Activated T-cell treated with anti-CD3 and anti-CD28 coated beads, Interleukin-2, amount 50 U/mL, for 24 hours (primary cell): ENCODE measurements at regions not wholly inside any gene's neighbourhood (a gene's known extent, or its start where the extent isn't known, plus 50 kb on each side); places are given as distances from the start of the nearest gene placed in this dataset.

Source experiments
- DNase-seq: peaks from one replicate; pipeline ENCODE4 v3.0.0-alpha.2; 2020
- H3K27ac Mint-ChIP-seq: 2 replicates; pipeline ENCODE4 v1.8.0; 2020; ENCODE audit warnings: mild to moderate bottlenecking, mixed read lengths
- H3K27me3 Mint-ChIP-seq: 2 replicates; pipeline ENCODE4 v1.8.0; 2020; ENCODE audit warnings: mixed read lengths
- H3K36me3 Mint-ChIP-seq: 2 replicates; pipeline ENCODE4 v1.8.0; 2020; ENCODE audit warnings: low read depth, mixed read lengths
- H3K4me1 Mint-ChIP-seq: 2 replicates; pipeline ENCODE4 v1.8.0; 2020; ENCODE audit warnings: low read depth, mixed read lengths
- H3K4me3 Mint-ChIP-seq: 2 replicates; pipeline ENCODE4 v1.8.0; 2020; ENCODE audit warnings: mild to moderate bottlenecking, moderate library complexity, mixed read lengths
- H3K9me3 Mint-ChIP-seq: 2 replicates; pipeline ENCODE4 v1.8.0; 2020; ENCODE audit warnings: mixed read lengths

DNA sequence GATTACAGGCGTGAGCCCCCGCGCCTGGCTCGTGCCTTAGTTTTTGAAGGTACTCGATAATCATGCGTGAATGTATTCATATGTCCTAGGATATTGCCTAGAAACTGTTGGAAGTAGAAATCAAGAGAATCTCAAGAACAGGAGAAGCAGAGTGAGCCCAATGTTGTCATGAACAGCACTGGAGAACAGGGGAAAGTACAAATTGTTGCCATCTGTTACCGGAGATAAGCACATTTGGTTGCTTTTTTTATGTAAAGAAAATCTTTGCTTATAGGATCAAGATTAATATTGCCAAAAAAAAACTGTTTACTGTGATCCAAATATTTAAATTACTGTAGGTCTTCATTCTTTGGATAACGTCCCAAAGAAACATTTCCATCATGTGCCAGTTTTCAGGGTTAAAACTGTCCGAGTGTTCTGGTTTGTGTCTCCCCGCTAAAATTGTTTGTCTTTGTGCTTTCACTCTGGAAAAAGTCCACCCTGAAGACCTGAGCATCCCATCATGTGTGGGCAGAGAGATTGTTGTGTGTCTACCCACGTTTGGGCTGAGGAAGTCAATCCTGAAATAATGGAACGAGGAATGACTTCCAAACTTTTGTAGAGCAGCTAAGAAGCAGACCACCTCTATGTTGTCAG lies 95.7 kb upstream of the CELF2 start:
- no peaks in the 10 kb centered on the region for H3K9me3 Mint-ChIP-seq
- no peaks in the 10 kb centered on the region for H3K4me1 Mint-ChIP-seq
- no peaks in the 10 kb centered on the region for H3K36me3 Mint-ChIP-seq
- H3K4me3 Mint-ChIP-seq: no peak overlapping the region
- H3K27me3 Mint-ChIP-seq: peaks cover 14% of the 10 kb centered on the region
- no peak overlapping the region for H3K27ac Mint-ChIP-seq
- no peak for DNase-seq

DNA sequence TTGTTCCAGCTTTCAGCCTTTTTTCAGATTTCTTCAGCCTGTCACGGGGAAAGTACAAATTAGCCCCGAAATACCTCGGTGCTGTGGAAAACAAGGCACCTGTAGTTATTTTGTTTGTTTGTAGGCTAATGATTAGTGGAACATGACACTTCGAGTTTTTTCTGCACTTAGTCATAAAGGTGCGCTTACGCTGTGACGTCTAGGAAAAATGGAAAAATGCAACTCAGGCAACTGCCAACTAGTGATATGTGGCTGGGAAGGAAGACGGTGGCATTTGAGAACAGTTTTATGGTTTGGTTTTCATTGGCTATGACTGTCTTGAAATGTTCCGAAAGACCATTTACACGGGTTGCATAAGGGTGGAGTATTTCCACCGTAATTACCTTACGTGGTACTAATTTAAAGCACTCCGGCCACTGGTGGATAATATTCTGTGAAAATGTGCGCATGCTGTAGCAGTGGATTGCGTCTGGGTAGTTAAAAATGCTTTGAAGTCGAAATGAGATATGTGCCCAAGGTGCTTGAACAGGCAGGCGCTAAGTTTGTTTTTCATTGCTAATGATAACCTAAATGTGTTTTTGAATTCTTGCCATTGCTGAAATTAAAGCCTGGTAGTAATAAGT lies 94.5 kb upstream of the CELF2 start:
- no peaks in the 10 kb centered on the region for H3K36me3 Mint-ChIP-seq
- no peak for DNase-seq
- H3K4me1 Mint-ChIP-seq: no peaks in the 10 kb centered on the region
- no peak overlapping the region for H3K27ac Mint-ChIP-seq
- H3K9me3 Mint-ChIP-seq: no peaks in the 10 kb centered on the region
- no peak overlapping the region for H3K4me3 Mint-ChIP-seq
- H3K27me3 Mint-ChIP-seq: peaks cover 10% of the 10 kb centered on the region

GRCh38 chr10:10925667-10926066 lies 92.0 kb upstream of the CELF2 start:
- no peak overlapping the region for H3K4me3 Mint-ChIP-seq
- H3K36me3 Mint-ChIP-seq: no peaks in the 10 kb centered on the region
- H3K27me3 Mint-ChIP-seq: peaks cover 5% of the 10 kb centered on the region
- no peak overlapping the region for H3K27ac Mint-ChIP-seq
- no peaks in the 10 kb centered on the region for H3K4me1 Mint-ChIP-seq
- H3K9me3 Mint-ChIP-seq: no peaks in the 10 kb centered on the region
- DNase-seq: no peak

DNA sequence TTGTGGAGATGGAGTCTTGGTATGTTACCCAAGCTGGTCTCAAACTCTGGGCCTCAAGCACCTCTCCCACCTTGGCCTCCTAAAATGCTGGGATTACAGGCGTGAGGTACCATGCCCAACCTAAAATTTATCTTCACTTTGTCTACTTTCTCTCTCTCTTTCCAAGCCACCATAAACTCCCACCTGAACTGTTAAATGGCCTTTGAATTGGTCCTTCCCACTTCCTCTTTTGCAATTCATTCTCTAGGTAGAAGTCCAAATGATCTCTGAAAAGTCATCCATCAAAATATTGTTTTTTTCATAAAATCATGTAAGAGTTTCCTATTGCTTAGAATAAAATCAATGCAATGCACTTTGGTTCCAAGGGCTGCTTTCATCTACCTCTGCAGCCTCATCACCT lies 90.1 kb upstream of the CELF2 start:
- no peaks in the 10 kb centered on the region for H3K9me3 Mint-ChIP-seq
- H3K36me3 Mint-ChIP-seq: no peaks in the 10 kb centered on the region
- no peak for DNase-seq
- H3K4me1 Mint-ChIP-seq: no peaks in the 10 kb centered on the region
- no peak overlapping the region for H3K27ac Mint-ChIP-seq
- H3K4me3 Mint-ChIP-seq: no peak overlapping the region
- H3K27me3 Mint-ChIP-seq: no peaks in the 10 kb centered on the region

DNA sequence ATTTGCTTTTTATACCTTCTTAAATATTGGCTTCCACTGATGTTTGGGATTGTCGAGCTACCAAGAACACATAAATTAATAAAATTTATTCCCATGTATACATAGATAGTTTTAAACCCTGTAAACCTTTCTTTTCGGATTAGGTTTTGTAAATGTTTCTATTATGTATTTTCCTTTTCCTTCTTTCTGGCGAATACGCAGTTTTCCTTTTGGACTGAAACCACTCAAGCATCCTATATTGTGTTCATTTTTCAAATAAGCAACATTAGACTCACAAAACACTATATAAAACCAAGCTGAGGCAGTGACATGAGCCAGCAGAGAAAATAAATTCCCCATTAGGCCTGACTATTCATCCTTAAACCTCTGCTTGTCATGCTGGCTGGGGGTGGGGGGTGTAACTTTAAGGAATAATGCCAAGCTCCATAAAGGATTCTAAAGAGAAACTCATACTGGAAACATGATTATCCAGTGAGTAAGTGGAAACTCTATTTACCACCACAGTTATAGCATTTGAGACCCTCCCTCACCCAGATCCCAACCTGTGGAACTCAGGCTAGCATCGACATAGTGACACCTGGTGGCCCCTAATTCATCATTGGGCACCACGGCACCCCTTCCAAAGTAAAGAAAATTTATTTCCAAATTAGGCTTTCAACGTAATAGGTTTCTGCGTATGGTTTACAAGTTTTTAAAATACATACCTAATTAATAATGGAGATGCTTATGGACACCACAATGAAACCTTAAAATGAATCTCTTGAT lies 86.5 kb upstream of the CELF2 start:
- H3K4me3 Mint-ChIP-seq: no peak overlapping the region
- no peaks in the 10 kb centered on the region for H3K36me3 Mint-ChIP-seq
- peaks cover 3% of the 10 kb centered on the region for H3K27me3 Mint-ChIP-seq
- H3K9me3 Mint-ChIP-seq: no peaks in the 10 kb centered on the region
- no peaks in the 10 kb centered on the region for H3K4me1 Mint-ChIP-seq
- DNase-seq: no peak
- H3K27ac Mint-ChIP-seq: no peak overlapping the region

GRCh38 chr10:10935032-10935431 lies 82.6 kb upstream of the CELF2 start:
- H3K27ac Mint-ChIP-seq: no peak overlapping the region
- no peaks in the 10 kb centered on the region for H3K4me1 Mint-ChIP-seq
- DNase-seq: no peak
- H3K9me3 Mint-ChIP-seq: no peaks in the 10 kb centered on the region
- no peak overlapping the region for H3K4me3 Mint-ChIP-seq
- no peaks in the 10 kb centered on the region for H3K36me3 Mint-ChIP-seq
- peaks cover 5% of the 10 kb centered on the region for H3K27me3 Mint-ChIP-seq

DNA sequence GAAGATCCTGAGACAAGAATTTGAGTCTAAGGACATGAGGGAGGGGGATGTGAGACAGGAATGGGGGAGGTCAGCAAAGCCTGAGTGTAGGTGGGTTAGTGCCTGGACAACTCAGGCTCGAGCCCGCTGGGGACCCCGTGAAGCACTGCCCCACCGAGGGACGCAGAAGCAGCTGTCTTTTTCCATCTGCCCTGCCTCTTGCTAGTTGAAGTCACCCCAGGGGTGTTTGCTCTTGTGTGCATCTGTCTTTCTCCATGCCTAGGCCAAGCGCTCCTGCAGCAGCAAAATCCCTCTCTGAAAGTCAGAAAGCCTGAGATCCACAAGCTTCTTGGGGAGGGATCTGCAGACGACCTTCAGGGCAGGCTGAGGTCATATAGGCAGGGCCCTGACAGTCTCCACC lies 79.0 kb upstream of the CELF2 start:
- Mint-ChIP-seq H3K36me3 (no peaks in the 10 kb centered on the region), H3K9me3 (no peaks in the 10 kb centered on the region), H3K4me1 (no peaks in the 10 kb centered on the region), H3K27ac (no peak overlapping the region), H3K27me3 (peaks cover 7% of the 10 kb centered on the region), H3K4me3 (no peak overlapping the region)
- no peak for DNase-seq

DNA sequence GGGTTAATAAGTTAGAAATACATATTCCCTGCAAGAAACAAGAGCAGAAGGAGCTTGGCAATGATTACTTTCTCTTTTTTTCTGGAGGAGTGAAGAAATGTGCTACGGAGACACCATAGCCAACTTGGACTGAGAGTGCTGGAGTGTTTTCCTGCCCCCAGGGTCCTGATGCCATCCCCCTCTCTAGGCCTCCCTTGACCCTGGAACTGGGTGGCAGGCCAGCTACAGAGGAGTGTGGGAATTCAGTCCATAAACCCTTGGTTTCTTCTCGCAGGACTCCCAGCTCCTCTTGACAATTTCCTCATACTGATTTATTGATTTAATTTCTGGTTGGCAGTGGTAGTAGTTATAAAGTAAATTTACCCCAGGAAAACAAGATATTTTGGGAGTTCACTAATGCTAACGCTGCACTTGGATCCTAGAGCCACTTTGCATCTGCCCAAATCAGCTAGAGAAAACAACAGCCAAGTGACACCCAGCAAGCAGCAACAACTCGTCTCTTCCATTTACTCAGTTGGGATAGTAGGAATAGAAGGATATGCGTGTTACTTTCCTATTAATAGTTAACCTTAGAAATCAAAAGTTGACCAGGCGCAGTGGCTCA lies 76.4 kb upstream of the CELF2 start:
- peaks cover 19% of the 10 kb centered on the region for H3K27me3 Mint-ChIP-seq
- no peak overlapping the region for H3K4me3 Mint-ChIP-seq
- no peak overlapping the region for H3K27ac Mint-ChIP-seq
- H3K36me3 Mint-ChIP-seq: no peaks in the 10 kb centered on the region
- no peak for DNase-seq
- H3K4me1 Mint-ChIP-seq: no peaks in the 10 kb centered on the region
- no peaks in the 10 kb centered on the region for H3K9me3 Mint-ChIP-seq

DNA sequence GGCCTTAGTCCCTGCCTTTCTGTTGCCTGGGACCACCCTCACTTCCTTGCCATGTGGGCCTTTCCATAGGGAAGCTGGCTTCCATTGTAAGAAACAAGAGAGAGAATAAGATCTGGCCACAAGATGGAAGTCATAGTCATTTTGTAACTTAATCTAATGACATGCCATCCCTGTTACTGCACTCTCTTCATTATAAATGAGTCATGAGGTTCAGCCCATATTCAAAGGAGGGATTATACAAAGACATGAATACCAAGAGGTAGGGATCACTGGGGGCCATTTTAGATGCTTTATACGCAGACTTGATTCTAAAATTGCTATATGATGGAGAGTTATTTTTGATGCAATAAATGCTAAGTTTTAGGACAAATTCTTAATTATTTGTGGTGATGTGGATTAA lies 75.2 kb upstream of the CELF2 start:
- DNase-seq: no peak
- no peaks in the 10 kb centered on the region for H3K9me3 Mint-ChIP-seq
- H3K27me3 Mint-ChIP-seq: peaks cover 19% of the 10 kb centered on the region
- no peaks in the 10 kb centered on the region for H3K4me1 Mint-ChIP-seq
- no peaks in the 10 kb centered on the region for H3K36me3 Mint-ChIP-seq
- H3K4me3 Mint-ChIP-seq: no peak overlapping the region
- H3K27ac Mint-ChIP-seq: no peak overlapping the region

DNA sequence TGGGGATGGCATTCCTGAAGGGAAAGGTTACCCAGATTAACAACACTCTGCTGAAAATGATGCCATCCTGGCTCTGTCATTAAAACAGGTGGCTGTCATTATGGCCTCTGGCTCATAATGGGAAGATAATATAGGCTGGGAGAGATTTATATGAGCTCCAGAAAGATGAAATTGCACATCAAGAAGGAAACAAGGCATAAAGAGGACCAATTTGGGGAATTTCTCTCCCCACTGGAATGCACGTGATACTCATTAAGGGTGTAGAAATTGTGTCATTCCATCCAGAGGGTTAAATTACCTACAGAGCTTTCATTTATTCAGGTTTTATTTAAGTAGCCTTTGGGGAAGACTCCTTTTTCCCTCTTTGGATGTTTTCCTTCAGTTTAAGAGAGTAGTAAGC lies 71.6 kb upstream of the CELF2 start:
- H3K4me1 Mint-ChIP-seq: no peaks in the 10 kb centered on the region
- H3K36me3 Mint-ChIP-seq: no peaks in the 10 kb centered on the region
- H3K9me3 Mint-ChIP-seq: no peaks in the 10 kb centered on the region
- H3K27ac Mint-ChIP-seq: no peak overlapping the region
- DNase-seq: no peak
- H3K27me3 Mint-ChIP-seq: peaks cover 20% of the 10 kb centered on the region
- no peak overlapping the region for H3K4me3 Mint-ChIP-seq

- Mint-ChIP-seq H3K4me1 (no peaks in the 10 kb centered on the region), H3K27me3 (peaks cover 20% of the 10 kb centered on the region), H3K4me3 (no peak overlapping the region)
Observed at GRCh38 chr10:10946801-10947200, 70.9 kb upstream of the CELF2 start.

GRCh38 chr10:10951675-10952074 lies 66.0 kb upstream of the CELF2 start:
- Mint-ChIP-seq H3K4me1 (no peaks in the 10 kb centered on the region), H3K4me3 (no peak overlapping the region), H3K9me3 (no peaks in the 10 kb centered on the region), H3K27ac (no peak overlapping the region), H3K36me3 (no peaks in the 10 kb centered on the region), H3K27me3 (peaks cover 10% of the 10 kb centered on the region)
- no peak for DNase-seq

More at GRCh38 chr10:10946801-10947200, 70.9 kb upstream of the CELF2 start:
- H3K27ac Mint-ChIP-seq: no peak overlapping the region
- no peaks in the 10 kb centered on the region for H3K36me3 Mint-ChIP-seq
- no peak for DNase-seq
- no peaks in the 10 kb centered on the region for H3K9me3 Mint-ChIP-seq

- no peaks in the 10 kb centered on the region for H3K9me3 Mint-ChIP-seq
Observed at GRCh38 chr10:10952800-10953199, 64.9 kb upstream of the CELF2 start.

GRCh38 chr10:10956681-10957542 lies 60.8 kb upstream of the CELF2 start:
- H3K36me3 Mint-ChIP-seq: no peaks in the 10 kb centered on the region
- H3K9me3 Mint-ChIP-seq: no peaks in the 10 kb centered on the region
- no peak overlapping the region for H3K27ac Mint-ChIP-seq
- H3K4me1 Mint-ChIP-seq: peaks cover 5% of the 10 kb centered on the region
- H3K27me3 Mint-ChIP-seq: peaks cover 20% of the 10 kb centered on the region
- H3K4me3 Mint-ChIP-seq: no peak overlapping the region
- DNase-seq: no peak

More at GRCh38 chr10:10952800-10953199, 64.9 kb upstream of the CELF2 start:
- Mint-ChIP-seq H3K4me1 (no peaks in the 10 kb centered on the region), H3K27ac (no peak overlapping the region), H3K36me3 (no peaks in the 10 kb centered on the region), H3K4me3 (no peak overlapping the region), H3K27me3 (peaks cover 9% of the 10 kb centered on the region)
- no peak for DNase-seq
